Gastrocnemius medialis (tissue), 4 donors: ENCODE measurements at regions not wholly inside any gene's neighbourhood (a gene's known extent, or its start where the extent isn't known, plus 50 kb on each side); places are given as distances from the start of the nearest gene placed in this dataset.

Experiments used
- ATAC-seq, 2 donors: fragments of 150-250 bp; one replicate each; pipeline ENCODE4 v1.9.1; 2016
- DNase-seq, 2 donors: peaks; one replicate each; pipeline ENCODE4 v3.0.0-alpha.2; 2019
- H3K27ac ChIP-seq, 4 donors: fragments of 200-600 bp; sonication (generic); 1 replicate in 1 of 4; 2 replicates in 3 of 4; pipeline ENCODE4 v1.5.1; 2016 to 2018; ENCODE audit warnings: mild to moderate bottlenecking in 2 of 4, moderate library complexity in 1 of 4
- H3K27me3 ChIP-seq, 3 donors: fragments of 200-600 bp; sonication (generic) in 2 of 3; 1 replicate in 1 of 3; 2 replicates in 2 of 3; pipeline versions ENCODE4 v1.5.1 to v1.6.0; 2016 to 2019; ENCODE audit warnings: mild to moderate bottlenecking in 1 of 3, moderate library complexity in 1 of 3
- H3K36me3 ChIP-seq, 2 donors: fragments of 200-600 bp; sonication (generic) in 1 of 2; one replicate each; pipeline ENCODE4 v1.5.1; 2017 to 2018
- H3K4me1 ChIP-seq, 2 donors: fragments of 200-600 bp; sonication (generic) in 1 of 2; one replicate each; pipeline ENCODE4 v1.5.1; 2016 to 2017; ENCODE audit warnings: mild to moderate bottlenecking in 2 of 2
- H3K4me3 ChIP-seq, 4 donors: fragments of 200-600 bp; sonication (generic) in 3 of 4; 1 replicate in 1 of 4; 2 replicates in 3 of 4; pipeline ENCODE4 v1.5.1; 2016 to 2019; ENCODE audit warnings: mild to moderate bottlenecking in 2 of 4
- H3K9me3 ChIP-seq, 3 donors: fragments of 200-600 bp; sonication (generic) in 2 of 3; 1 replicate in 1 of 3; 2 replicates in 2 of 3; pipeline ENCODE4 v1.5.1; 2016 to 2019
- CTCF ChIP-seq, 5 experiments: fragments of 450-650 bp in 3 of 5; fragments of 200-600 bp in 2 of 5; sonication (generic) in 2 of 5; IDR thresholded peaks in 4 of 5; conservative IDR thresholded peaks in 1 of 5; 1 replicate in 4 of 5; 2 replicates in 1 of 5; pipeline ENCODE4 v1.5.1; 2016 to 2019; ENCODE audit warnings: antibody characterized with exemption in 5 of 5, mild to moderate bottlenecking in 3 of 5, moderate library complexity in 3 of 5
- POLR2A ChIP-seq, 2 donors: fragments of 450-650 bp; IDR thresholded peaks; one replicate each; pipeline ENCODE4 v1.6.1; 2017; ENCODE audit warnings: antibody characterized with exemption in 2 of 2, mild to moderate bottlenecking in 2 of 2, moderate library complexity in 2 of 2
- in situ Hi-C, 4 donors: fragments of 200-750 bp; cut with MboI; loops; one replicate each; pipeline versions ENCODE4 v1.15.0 to v1.8.0; 2017; ENCODE audit warnings: low sequenced_read_pairs in 4 of 4
- intact Hi-C: fragments of 100-400 bp; cut with DNase I; formaldehyde crosslinking; loops from one replicate; pipeline ENCODE4 v1.15.1; 2023; ENCODE audit warnings: low total_unique reads

- no peaks in the 10 kb centered on the region for H3K27me3 ChIP-seq
- H3K4me3 ChIP-seq = no peak overlapping the region
- no peaks in the 10 kb centered on the region for H3K9me3 ChIP-seq
- H3K36me3 ChIP-seq = no peaks in the 10 kb centered on the region
- no peak for DNase-seq
- no peaks in the 10 kb centered on the region for H3K4me1 ChIP-seq
- no peak overlapping the region for H3K27ac ChIP-seq
- no peak for ATAC-seq
- intact Hi-C loops = no loop called here
- TF ChIP-seq CTCF (IDR thresholded peaks at IDR 0.05 in 4 of 5, conservative IDR thresholded peaks at IDR 0.05 in 1 of 5) = no peak
- TF ChIP-seq POLR2A (IDR thresholded peaks at IDR 0.05) = no peak
- in situ Hi-C loops = no loop called here
These were observed 362.7 kb upstream of the ADAMTS16 start for GRCh38 chr5:4777435-4777834.

GRCh38 chr5:4780633-4781032 lies 359.5 kb upstream of the ADAMTS16 start:
- TF ChIP-seq CTCF (IDR thresholded peaks at IDR 0.05 in 4 of 5, conservative IDR thresholded peaks at IDR 0.05 in 1 of 5) (no peak), POLR2A (IDR thresholded peaks at IDR 0.05) (no peak)
- in situ Hi-C loops = no loop called here

GRCh38 chr5:4781299-4781698 lies 358.8 kb upstream of the ADAMTS16 start:
- DNase-seq = no peak
- no peak for ATAC-seq
- Histone ChIP-seq H3K27ac (no peak overlapping the region), H3K4me3 (no peak overlapping the region), H3K4me1 (no peaks in the 10 kb centered on the region), H3K9me3 (no peaks in the 10 kb centered on the region), H3K36me3 (no peaks in the 10 kb centered on the region), H3K27me3 (no peaks in the 10 kb centered on the region)
- intact Hi-C loops = no loop called here
- TF ChIP-seq CTCF (IDR thresholded peaks at IDR 0.05 in 4 of 5, conservative IDR thresholded peaks at IDR 0.05 in 1 of 5) = no peak
- TF ChIP-seq POLR2A (IDR thresholded peaks at IDR 0.05) = no peak
- in situ Hi-C loops = no loop called here

More at GRCh38 chr5:4780633-4781032, 359.5 kb upstream of the ADAMTS16 start:
- Histone ChIP-seq H3K27me3 (no peaks in the 10 kb centered on the region), H3K4me1 (no peaks in the 10 kb centered on the region), H3K4me3 (no peak overlapping the region), H3K36me3 (no peaks in the 10 kb centered on the region), H3K27ac (no peak overlapping the region), H3K9me3 (no peaks in the 10 kb centered on the region)
- no peak for ATAC-seq
- intact Hi-C loops = no loop called here
- no peak for DNase-seq

GRCh38 chr5:4785971-4786370 lies 354.2 kb upstream of the ADAMTS16 start:
- H3K4me3 ChIP-seq = no peak overlapping the region
- DNase-seq (no peak), ATAC-seq (no peak)
- no peak for TF ChIP-seq POLR2A (IDR thresholded peaks at IDR 0.05)
- no peak for TF ChIP-seq CTCF (IDR thresholded peaks at IDR 0.05 in 4 of 5, conservative IDR thresholded peaks at IDR 0.05 in 1 of 5)
- no peaks in the 10 kb centered on the region for H3K9me3 ChIP-seq
- in situ Hi-C loops (no loop called here), intact Hi-C loops (no loop called here)
- H3K27ac ChIP-seq = no peak overlapping the region
- no peaks in the 10 kb centered on the region for H3K27me3 ChIP-seq
- H3K4me1 ChIP-seq = no peaks in the 10 kb centered on the region
- no peaks in the 10 kb centered on the region for H3K36me3 ChIP-seq

GRCh38 chr5:4797445-4797844 lies 342.7 kb upstream of the ADAMTS16 start:
- TF ChIP-seq POLR2A (IDR thresholded peaks at IDR 0.05) (no peak), CTCF (IDR thresholded peaks at IDR 0.05 in 4 of 5, conservative IDR thresholded peaks at IDR 0.05 in 1 of 5) (no peak)
- intact Hi-C loops = no loop called here

More at GRCh38 chr5:4797445-4797844, 342.7 kb upstream of the ADAMTS16 start:
- H3K4me1 ChIP-seq = no peaks in the 10 kb centered on the region
- ATAC-seq (no peak), DNase-seq (no peak)
- no peaks in the 10 kb centered on the region for H3K27me3 ChIP-seq
- in situ Hi-C loops = no loop called here
- no peaks in the 10 kb centered on the region for H3K9me3 ChIP-seq
- no peak overlapping the region for H3K27ac ChIP-seq
- no peak overlapping the region for H3K4me3 ChIP-seq
- no peaks in the 10 kb centered on the region for H3K36me3 ChIP-seq
